GM23338 (cell line): ENCODE measurements at regions not wholly inside any gene's neighbourhood (a gene's known extent, or its start where the extent isn't known, plus 50 kb on each side); places are given as distances from the start of the nearest gene placed in this dataset.

ENCODE experiments used
- ATAC-seq: fragments of 200-7000 bp; cut with Tn5 transposase; 3 replicates; pipeline ENCODE4 v1.9.1; 2020
- DNase-seq: peaks from one replicate; pipeline ENCODE4 v3.0.0-alpha.2; 2015; ENCODE audit warnings: low spot score
- H2AFZ ChIP-seq: fragments of 200-600 bp; sonication (generic); 2 replicates; pipeline ENCODE4 v1.8.0; 2016; ENCODE audit warnings: antibody characterized with exemption, mild to moderate bottlenecking, moderate library complexity
- H3F3A ChIP-seq: fragments of 200-600 bp; sonication (generic); replicated peaks from 2 replicates; pipeline ENCODE4 v1.8.0; 2017; ENCODE audit warnings: antibody characterized with exemption, mixed run types, low read depth
- H3K27ac ChIP-seq: fragments of 200-600 bp; sonication (generic); 2 replicates; pipeline ENCODE4 v1.6.1; 2016; ENCODE audit warnings: low read depth
- H3K27me3 ChIP-seq: fragments of 200-600 bp; sonication (generic); 2 replicates; pipeline ENCODE4 v1.8.0; 2016; ENCODE audit warnings: mild to moderate bottlenecking, mixed run types, moderate library complexity; ENCODE audit not compliant: insufficient read depth
- H3K36me3 ChIP-seq: fragments of 200-600 bp; sonication (generic); 2 replicates; pipeline ENCODE4 v1.8.0; 2016; ENCODE audit warnings: mild to moderate bottlenecking; ENCODE audit not compliant: insufficient read depth
- H3K4me1 ChIP-seq: fragments of 200-600 bp; sonication (generic); 2 replicates; pipeline ENCODE4 v1.8.0; 2016; ENCODE audit warnings: mild to moderate bottlenecking, moderate library complexity; ENCODE audit not compliant: insufficient read depth
- H3K4me2 ChIP-seq: fragments of 200-600 bp; sonication (generic); 2 replicates; pipeline ENCODE4 v1.7.1; 2017; ENCODE audit warnings: mixed run types
- H3K4me3 ChIP-seq: fragments of 200-600 bp; sonication (generic); 2 replicates; pipeline ENCODE4 v1.6.1; 2016; ENCODE audit warnings: mixed run types
- H3K79me2 ChIP-seq: fragments of 200-600 bp; sonication (generic); replicated peaks from 2 replicates; pipeline ENCODE4 v1.8.0; 2017; ENCODE audit warnings: mild to moderate bottlenecking; ENCODE audit not compliant: insufficient read depth
- H3K9me2 ChIP-seq: fragments of 200-600 bp; sonication (generic); 2 replicates; pipeline ENCODE4 v1.8.0; 2017; ENCODE audit not compliant: insufficient read depth
- H4K20me1 ChIP-seq: fragments of 200-600 bp; sonication (generic); replicated peaks from 2 replicates; pipeline ENCODE4 v1.8.0; 2017; ENCODE audit warnings: mild to moderate bottlenecking; ENCODE audit not compliant: insufficient read depth
- H3K27ac Mint-ChIP-seq: 2 replicates; pipeline ENCODE4 v1.8.0; 2020; ENCODE audit warnings: inconsistent platforms, mild to moderate bottlenecking, moderate library complexity, mixed read lengths
- H3K27me3 Mint-ChIP-seq: 3 replicates; pipeline ENCODE4 v1.8.0; 2022; ENCODE audit warnings: low read depth, mild to moderate bottlenecking, moderate library complexity, mixed read lengths, inconsistent platforms; ENCODE audit not compliant: insufficient read depth, poor library complexity
- H3K36me3 Mint-ChIP-seq: 3 replicates; pipeline ENCODE4 v1.8.0; 2021; ENCODE audit warnings: low read depth, mild to moderate bottlenecking, inconsistent platforms, moderate library complexity, mixed read lengths
- H3K4me1 Mint-ChIP-seq: 3 replicates; pipeline ENCODE4 v1.8.0; 2020; ENCODE audit warnings: mild to moderate bottlenecking, inconsistent platforms, mixed read lengths
- H3K4me3 Mint-ChIP-seq: 3 replicates; pipeline ENCODE4 v1.8.0; 2021; ENCODE audit warnings: moderate library complexity, mild to moderate bottlenecking, inconsistent platforms, mixed read lengths
- H3K9me3 Mint-ChIP-seq: 3 replicates; pipeline ENCODE4 v1.8.0; 2020; ENCODE audit warnings: moderate library complexity, mild to moderate bottlenecking, inconsistent platforms, mixed read lengths
- CREB1 ChIP-seq: fragments of 250-450 bp; sonication (Bioruptor Pico); IDR thresholded peaks from 2 replicates; pipeline ENCODE4 v1.5.0; 2020; ENCODE audit warnings: low read depth, mild to moderate bottlenecking, moderate library complexity
- CTCF ChIP-seq, 2 experiments: fragments of 200-600 bp in 1 of 2; sonication (generic) in 1 of 2; conservative IDR thresholded peaks; 2 replicates each; pipeline versions ENCODE4 v1.5.1 to v1.6.1; 2016 to 2017; ENCODE audit warnings: antibody characterized with exemption in 2 of 2, low read depth in 2 of 2, mild to moderate bottlenecking in 2 of 2, moderate library complexity in 1 of 2
- EZH2 ChIP-seq: fragments of 200-600 bp; sonication (generic); IDR thresholded peaks from one replicate; pipeline ENCODE4 v1.8.0; 2017; ENCODE audit warnings: antibody characterized with exemption, mild to moderate bottlenecking, low read depth; ENCODE audit not compliant: unreplicated experiment
- EZH2phosphoT487 ChIP-seq: fragments of 200-600 bp; sonication (generic); IDR thresholded peaks from one replicate; pipeline ENCODE4 v1.8.1; 2018; ENCODE audit warnings: antibody characterized with exemption; ENCODE audit not compliant: unreplicated experiment
- JUNB ChIP-seq: IDR thresholded peaks from one replicate; pipeline ENCODE4 v1.6.1; 2016; ENCODE audit warnings: antibody characterized with exemption; ENCODE audit not compliant: unreplicated experiment
- NANOG ChIP-seq: IDR thresholded peaks from 2 replicates; pipeline ENCODE4 v1.6.1; 2016; ENCODE audit warnings: antibody characterized with exemption, borderline replicate concordance
- POLR2AphosphoS5 ChIP-seq: IDR thresholded peaks from 2 replicates; pipeline ENCODE4 v1.6.1; 2016; ENCODE audit warnings: antibody characterized with exemption, low read depth
- REST ChIP-seq: IDR thresholded peaks from one replicate; pipeline ENCODE4 v1.6.1; 2018; ENCODE audit warnings: antibody characterized with exemption; ENCODE audit not compliant: unreplicated experiment
- STAT1 ChIP-seq: IDR thresholded peaks from one replicate; pipeline ENCODE4 v1.6.1; 2016; ENCODE audit warnings: antibody characterized with exemption; ENCODE audit not compliant: unreplicated experiment
- ZNF114 ChIP-seq: fragments of 250-450 bp; sonication (Bioruptor Pico); IDR thresholded peaks from 2 replicates; pipeline ENCODE4 v1.5.0; 2020; ENCODE audit warnings: mild to moderate bottlenecking, moderate library complexity

- H2AFZ ChIP-seq: no peak overlapping the region
Observed at GRCh38 chr5:135138116-135138850, 104.3 kb upstream of the PITX1 start.

GRCh38 chr5:135137146-135137915 lies 103.3 kb upstream of the PITX1 start:
- H3K36me3 ChIP-seq: no peaks in the 10 kb centered on the region
- H3K4me3 Mint-ChIP-seq: no peak overlapping the region
- H3K36me3 Mint-ChIP-seq: no peaks in the 10 kb centered on the region
- ATAC-seq (no peak), DNase-seq (no peak)
- no peaks in the 10 kb centered on the region for H3K4me1 Mint-ChIP-seq
- H3K4me3 ChIP-seq: no peak overlapping the region
- no peaks in the 10 kb centered on the region for H3K9me2 ChIP-seq
- no peaks in the 10 kb centered on the region for H3K27me3 ChIP-seq
- H3K79me2 ChIP-seq: no peaks in the 10 kb centered on the region
- H3K4me2 ChIP-seq: no peak overlapping the region
- no peaks in the 10 kb centered on the region for H4K20me1 ChIP-seq
- peaks cover 13% of the 10 kb centered on the region for H3K27me3 Mint-ChIP-seq
- no peak overlapping the region for H3K27ac Mint-ChIP-seq
- H3K9me3 Mint-ChIP-seq: no peaks in the 10 kb centered on the region
- H3F3A ChIP-seq: no peaks in the 10 kb centered on the region
- H3K4me1 ChIP-seq: no peaks in the 10 kb centered on the region
- no peak overlapping the region for H2AFZ ChIP-seq
- no peak overlapping the region for H3K27ac ChIP-seq
- TF ChIP-seq JUNB (no peak), EZH2 (no peak), CTCF (conservative IDR thresholded peaks at IDR 0.05; ENCODE audit: low read depth in 2 of 2) (no peak), POLR2AphosphoS5 (no peak), REST (no peak), NANOG (no peak), STAT1 (no peak), EZH2phosphoT487 (no peak), ZNF114 (CRISPR knock-in tag) (no peak)

More at GRCh38 chr5:135138116-135138850, 104.3 kb upstream of the PITX1 start:
- Histone ChIP-seq H4K20me1 (no peaks in the 10 kb centered on the region), H3K79me2 (no peaks in the 10 kb centered on the region), H3K4me1 (no peaks in the 10 kb centered on the region), H3K36me3 (no peaks in the 10 kb centered on the region), H3K9me2 (no peaks in the 10 kb centered on the region), H3F3A (no peaks in the 10 kb centered on the region), H3K27ac (no peak overlapping the region), H3K4me2 (no peak overlapping the region), H3K27me3 (no peaks in the 10 kb centered on the region), H3K4me3 (no peak overlapping the region)
- H3K9me3 Mint-ChIP-seq: no peaks in the 10 kb centered on the region
- peaks cover 13% of the 10 kb centered on the region for H3K27me3 Mint-ChIP-seq
- H3K4me3 Mint-ChIP-seq: no peak overlapping the region
- H3K4me1 Mint-ChIP-seq: no peaks in the 10 kb centered on the region
- H3K36me3 Mint-ChIP-seq: no peaks in the 10 kb centered on the region
- H3K27ac Mint-ChIP-seq: no peak overlapping the region
- TF ChIP-seq CREB1 (CRISPR knock-in tag): no peak
- no peak for ATAC-seq
- DNase-seq: no peak
